HG03520 (cell line): ENCODE measurements at regions not wholly inside any gene's neighbourhood (a gene's known extent, or its start where the extent isn't known, plus 50 kb on each side); places are given as distances from the start of the nearest gene placed in this dataset.
"Not testable (repeated sequence)": the region's sequence is repeated elsewhere in the genome, so short reads cannot be mapped to it uniquely, and the experiment has no call there.

Experiments used
- ATAC-seq: cut with Tn5 transposase; IDR thresholded peaks from one replicate; pipeline ENCODE4 v1.9.1; 2021; ENCODE audit warnings: mild to moderate bottlenecking, moderate library complexity; ENCODE audit not compliant: unreplicated experiment

DNA sequence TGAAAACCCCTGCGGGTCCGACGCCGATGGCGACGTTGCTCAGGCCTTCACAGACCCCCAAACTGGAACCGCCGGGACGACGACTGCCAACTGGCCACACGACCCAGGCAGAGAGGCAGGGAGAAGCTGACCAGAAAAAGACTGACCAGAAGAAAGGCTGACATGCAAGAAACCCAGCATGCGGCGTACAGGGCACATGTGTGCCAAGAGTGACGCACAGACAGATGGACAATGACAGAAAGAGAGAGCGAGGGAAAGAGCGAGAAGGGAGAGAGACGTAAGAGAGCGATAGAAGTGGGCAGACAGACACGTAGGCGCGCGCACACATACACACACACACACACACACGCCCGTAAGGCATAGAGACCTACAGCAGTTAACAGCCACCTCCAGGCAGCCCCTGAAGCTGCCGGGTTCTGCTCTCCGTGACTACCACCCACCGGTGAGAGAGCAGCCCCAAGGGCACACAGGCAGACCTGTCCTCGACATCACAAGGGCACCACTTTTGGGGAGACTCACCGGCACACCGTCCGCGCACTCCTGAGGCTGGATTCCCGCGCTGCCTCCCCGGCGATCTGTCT lies 67.2 kb upstream of the ZNF527 start:
- no peak for ATAC-seq

DNA sequence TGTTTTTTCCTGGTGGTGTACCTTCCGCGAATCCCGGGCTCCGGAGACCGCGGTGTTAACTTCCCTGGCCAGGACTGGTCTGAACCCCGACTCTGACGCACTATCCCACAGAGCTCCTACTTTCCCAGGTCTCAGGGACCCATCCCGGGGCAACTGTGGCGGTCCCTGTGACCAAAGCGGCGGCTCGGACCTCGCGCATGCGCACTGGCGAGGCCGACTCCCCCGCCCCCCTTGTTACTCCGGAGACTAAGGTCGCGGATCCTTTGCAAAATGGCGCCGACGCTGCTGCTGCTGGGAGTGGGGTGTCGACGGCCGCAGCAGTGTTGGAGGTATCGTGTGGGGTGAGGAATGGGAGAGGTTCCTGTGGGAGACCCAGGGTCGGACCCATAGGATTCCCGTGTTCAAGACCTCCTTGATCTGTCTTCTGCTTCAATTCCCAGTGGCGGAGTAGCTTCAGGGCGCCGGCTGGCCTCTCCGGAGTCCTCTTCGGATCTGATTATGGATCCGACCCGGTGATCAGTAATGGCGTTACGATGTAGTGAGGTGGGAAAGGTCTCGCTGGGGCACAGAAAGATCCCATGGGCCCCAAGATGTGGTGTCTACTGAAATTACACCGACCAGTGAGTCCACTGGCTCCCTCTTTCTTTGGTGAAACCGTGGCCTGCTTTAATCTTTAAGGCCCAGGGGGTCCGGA lies 66.6 kb upstream of the ZNF527 start:
- ATAC-seq, result no peak

DNA sequence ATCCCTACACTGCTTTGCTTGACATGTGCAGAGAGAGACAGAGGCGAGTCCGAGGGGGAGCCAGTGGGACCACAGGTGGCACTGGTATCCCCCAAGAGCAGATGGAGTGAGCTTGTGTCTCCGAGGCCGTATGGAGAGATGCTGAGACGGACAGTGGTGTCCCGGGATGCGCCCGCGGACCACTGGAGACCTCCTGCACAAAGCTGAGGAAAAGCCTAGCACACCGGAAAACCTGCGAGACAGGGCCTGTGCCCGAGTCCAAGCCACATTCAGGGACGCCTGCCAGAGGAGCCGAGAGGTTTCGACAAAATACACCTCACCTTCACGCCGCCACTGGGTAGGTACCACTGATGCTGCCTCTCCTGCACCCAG lies 66.0 kb upstream of the ZNF527 start:
- no peak for ATAC-seq

DNA sequence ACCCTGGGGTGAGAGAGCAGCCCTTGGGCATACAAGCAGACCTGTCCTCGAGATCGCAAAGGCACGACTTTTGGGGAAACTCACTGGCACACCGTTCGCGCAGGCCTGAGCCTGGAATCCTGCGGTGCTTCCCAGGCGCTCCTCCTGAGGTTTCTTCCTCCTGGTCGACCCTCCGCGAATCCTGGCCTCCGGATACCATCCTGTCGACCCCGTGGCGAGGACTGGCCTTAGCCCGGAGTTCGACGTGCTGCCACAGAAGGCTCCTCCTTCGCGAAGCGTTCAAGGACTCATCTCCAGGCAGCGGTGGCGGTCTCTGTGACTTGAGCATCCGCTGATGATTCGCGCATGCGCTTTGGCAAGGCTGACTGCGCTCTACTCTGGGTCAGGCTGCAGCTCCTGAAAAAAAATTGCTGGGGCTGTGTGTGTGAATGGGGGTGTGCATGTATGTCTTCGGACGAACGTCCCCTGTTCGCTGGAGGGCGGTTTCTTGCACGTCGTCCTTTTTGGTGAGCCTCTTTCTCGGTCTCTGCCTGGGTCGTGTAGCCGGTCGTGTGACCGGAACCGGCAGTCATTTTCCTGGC lies 64.4 kb upstream of the ZNF527 start:
- no peak for ATAC-seq

DNA sequence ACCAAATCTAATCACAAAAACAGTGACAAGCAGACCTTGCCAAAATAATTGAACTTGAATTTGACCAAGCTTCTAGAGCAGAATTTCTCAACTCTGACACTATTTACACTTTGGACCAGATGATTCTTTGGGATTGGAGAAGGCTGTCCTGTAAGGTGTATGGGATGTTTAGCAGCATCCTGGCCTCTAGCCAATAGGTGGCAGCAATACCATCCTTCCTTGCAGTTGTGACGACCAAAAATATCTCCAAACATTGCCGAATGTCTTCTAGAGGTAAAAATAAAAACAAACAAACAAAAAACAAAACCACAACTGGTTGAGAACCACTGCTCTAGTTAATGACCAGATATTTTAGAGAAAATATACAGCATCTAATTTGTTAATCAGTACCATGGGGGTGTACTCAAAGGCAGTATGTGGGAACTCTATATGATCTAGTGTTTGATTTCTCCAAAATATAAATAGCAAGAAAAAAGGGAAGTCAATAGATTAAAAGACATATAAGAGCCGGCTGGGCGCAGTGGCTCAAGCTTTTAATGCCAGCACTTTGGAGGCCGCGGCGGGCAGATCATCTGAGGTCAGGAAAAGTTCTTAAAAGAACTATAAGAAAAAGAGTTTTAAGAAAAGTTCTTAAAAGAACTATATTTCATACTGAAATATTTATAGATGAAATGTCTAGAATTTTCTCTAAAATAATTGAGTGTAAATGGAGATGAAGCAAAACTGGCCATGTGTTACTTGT lies 60.9 kb upstream of the ZNF527 start:
- ATAC-seq, result no peak

DNA sequence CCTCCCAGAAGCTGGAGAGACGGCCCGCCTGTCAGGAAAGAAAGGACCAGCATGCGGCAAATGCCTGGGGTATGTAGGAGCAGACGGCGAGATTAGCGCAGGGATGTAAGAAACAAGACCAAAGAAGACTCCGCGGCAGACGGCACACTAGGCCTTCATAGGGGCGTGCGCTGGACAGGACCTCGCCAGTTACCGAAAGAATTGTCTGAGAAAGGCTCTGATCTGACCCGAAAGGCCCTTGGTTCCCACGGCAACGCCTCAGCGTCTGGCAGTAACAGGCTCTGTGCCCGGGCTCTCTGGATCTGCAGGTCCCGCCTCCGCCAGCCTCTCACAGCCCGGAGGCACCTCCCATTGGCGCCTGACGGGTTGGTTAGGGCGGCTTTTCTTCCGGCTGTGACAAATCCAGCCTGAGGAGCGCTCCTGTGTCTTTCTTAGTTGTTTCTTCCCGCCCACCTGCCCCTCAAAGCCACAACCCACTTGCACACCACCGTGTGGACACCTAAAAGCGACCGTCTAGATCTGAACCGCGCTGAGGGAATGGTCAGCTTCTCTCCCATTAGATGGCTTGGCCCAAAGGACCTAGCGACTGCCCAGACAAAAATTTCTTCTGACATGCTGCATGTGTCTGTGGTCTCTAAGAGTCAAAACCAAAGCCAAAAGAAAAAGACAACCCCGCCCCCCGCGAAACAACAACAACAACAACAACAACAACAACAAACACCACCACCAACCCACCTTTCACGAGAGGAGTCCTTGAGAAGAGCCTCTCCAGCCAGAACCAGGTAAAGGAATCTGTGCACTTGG lies 58.2 kb upstream of the ZNF527 start:
- not testable (repeated sequence) for ATAC-seq

DNA sequence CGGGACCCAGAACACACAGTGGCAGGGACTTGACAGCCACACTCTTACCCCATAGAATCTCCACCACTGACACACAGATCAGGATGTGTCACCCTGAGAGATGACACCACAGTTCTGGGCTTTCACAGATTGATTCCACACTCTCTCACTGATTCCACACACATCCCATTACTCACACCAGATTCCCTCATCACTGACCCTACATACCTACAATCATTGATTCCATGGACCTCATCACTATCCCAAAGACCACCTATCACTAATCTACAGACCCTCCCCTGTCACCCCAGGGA lies 57.6 kb upstream of the ZNF527 start:
- ATAC-seq, result no peak

DNA sequence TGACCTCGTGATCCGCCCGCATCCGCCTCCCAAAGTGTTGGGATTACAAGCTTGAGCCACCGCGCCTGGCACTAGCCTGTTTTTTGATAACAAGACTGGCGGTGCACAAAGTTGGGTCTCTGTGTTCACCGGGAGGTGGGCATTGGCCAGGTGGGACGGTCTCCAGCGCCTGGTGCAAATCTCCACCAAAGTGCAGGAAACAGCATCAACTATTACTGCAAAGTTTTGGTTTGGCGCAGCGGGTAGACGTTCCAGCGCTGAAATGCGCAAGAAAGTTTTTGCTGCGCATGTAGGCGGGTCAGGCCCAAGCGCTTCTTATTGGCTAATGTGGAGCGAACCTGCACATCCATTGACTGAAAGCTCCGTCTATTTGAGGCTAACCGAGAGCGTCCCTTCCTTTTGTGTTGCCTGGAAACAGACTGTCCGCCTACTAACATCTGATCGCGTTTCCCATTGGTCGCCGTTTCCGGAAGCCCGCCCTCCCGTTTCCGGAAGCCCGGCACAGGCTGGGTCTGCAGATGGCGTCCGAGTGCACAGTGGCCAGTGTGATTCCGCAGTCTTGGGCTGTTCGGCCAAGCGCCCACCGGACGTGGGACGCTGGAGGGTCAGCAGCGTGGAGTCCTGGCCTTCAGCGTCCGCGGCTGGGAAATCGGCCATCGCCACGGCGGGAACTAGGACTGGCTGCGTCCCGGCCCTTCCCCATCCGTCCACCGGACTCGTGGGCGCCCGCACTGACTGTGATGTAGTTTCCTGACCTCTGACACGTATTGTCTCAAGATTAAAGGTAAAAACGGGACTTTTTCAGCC lies 53.3 kb upstream of the ZNF527 start:
- ATAC-seq, result peak; percentile 91

DNA sequence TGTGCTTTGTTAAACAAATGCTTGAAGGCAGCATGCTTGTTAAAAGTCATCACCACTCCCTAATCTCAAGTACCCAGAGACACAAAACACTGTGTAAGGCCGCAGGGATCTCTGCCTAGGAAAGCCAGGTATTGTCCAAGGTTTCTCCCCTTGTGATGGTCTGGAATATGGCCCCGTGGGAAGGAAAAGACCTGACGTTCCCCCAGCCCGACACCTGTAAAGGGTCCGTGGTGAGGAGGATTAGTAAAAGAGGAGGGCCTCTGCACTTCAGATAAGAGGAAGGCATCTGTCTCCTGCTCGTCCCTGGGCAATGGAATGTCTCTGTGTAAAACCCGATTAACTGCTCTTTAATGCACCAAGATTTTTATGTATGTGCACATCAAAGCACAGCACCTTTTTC lies 49.9 kb upstream of the ZNF527 start:
- not testable (repeated sequence) for ATAC-seq
